ENCODE measurements at regions not wholly inside any gene's neighbourhood (a gene's known extent, or its start where the extent isn't known, plus 50 kb on each side); places are given as distances from the start of the nearest gene placed in this dataset.
"Not testable (repeated sequence)": the region's sequence is repeated elsewhere in the genome, so short reads cannot be mapped to it uniquely, and the experiment has no call there.

- SMC1A ChIA-PET (ENCODE audit: uncharacterized antibody, unreplicated experiment): no interaction called here
Measured at GRCh38 chr1:76730027-76730426, 137.3 kb upstream of the ST6GALNAC5 start.

DNA sequence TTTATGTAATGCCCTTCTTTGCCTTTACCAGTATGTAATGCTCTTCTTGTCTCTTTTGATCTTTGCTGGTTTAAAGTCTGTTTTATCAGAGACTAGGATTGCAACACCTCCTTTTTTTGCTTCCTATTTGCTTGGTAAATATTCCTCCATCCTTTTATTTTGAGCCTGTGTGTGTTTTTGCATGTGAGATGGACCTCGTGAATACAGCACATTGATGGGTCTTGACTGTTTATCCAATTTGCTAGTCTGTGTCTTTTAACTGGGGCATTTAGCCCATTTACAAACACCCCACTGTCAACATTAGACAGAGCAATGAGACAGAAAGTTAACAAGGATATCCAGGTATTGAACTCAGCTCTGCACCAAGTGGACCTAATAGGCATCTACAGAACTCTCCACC lies 128.9 kb upstream of the ST6GALNAC5 start:
- H3K36me3 ChIP-seq (ENCODE audit: control insufficient read depth in 2 of 2, insufficient read depth in 2 of 2, low read length in 1 of 2); H3K27ac ChIP-seq (ENCODE audit: control insufficient read depth, insufficient read depth); H3K27me3 ChIP-seq (replicated peaks in 1 of 2; ENCODE audit: control insufficient read depth in 2 of 2, insufficient read depth in 2 of 2, low read length in 1 of 2); H3K4me3 ChIP-seq; H3K4me2 ChIP-seq (ENCODE audit: control insufficient read depth, insufficient read depth); intact Hi-C loops (cut with micrococcal nuclease; ENCODE audit: unreplicated experiment); BruUV-seq (replicated peaks); DNase-seq (ENCODE audit: low read depth, low spot score); in situ Hi-C loops (cut with MboI); ATAC-seq; H3K9ac ChIP-seq (ENCODE audit: control insufficient read depth, insufficient read depth, low read length); FAIRE-seq; H4K20me1 ChIP-seq (ENCODE audit: control insufficient read depth, insufficient read depth); H3K9me3 ChIP-seq (replicated peaks; ENCODE audit: control insufficient read depth, insufficient read depth, low read length); H3K79me2 ChIP-seq (ENCODE audit: control insufficient read depth, insufficient read depth, low read length); H2AFZ ChIP-seq (ENCODE audit: control insufficient read depth, low read depth, low read length); CTCF ChIA-PET; POLR2A ChIA-PET; H3K4me1 ChIP-seq (ENCODE audit: control insufficient read depth, insufficient read depth, low read length); RAD21 ChIA-PET (ENCODE audit: unreplicated experiment): not testable (repeated sequence)
- WGBS (ENCODE audit: insufficient coverage, insufficient replicate concordance, low lambda C conversion rate, missing lambda C conversion rate): 0% methylated on average over 1 of the region's 1 CpG
- SMC1A ChIA-PET (ENCODE audit: uncharacterized antibody, unreplicated experiment): interaction anchor here (1.2 to 1.7 kb wide), 2 partner anchors 11 to 15 kb away, joined by 3 to 4 read pairs; no protein-coding TSS in a partner anchor

More at GRCh38 chr1:76730027-76730426, 137.3 kb upstream of the ST6GALNAC5 start:
- ChIA-PET RAD21 (ENCODE audit: unreplicated experiment) (no interaction called here), CTCF (interaction anchor here (1.0 kb wide), 1 partner anchor 575 kb away, joined by 3 read pairs; no protein-coding TSS in a partner anchor), POLR2A (no interaction called here)
- H3K27me3 ChIP-seq (replicated peaks in 1 of 2; ENCODE audit: control insufficient read depth in 2 of 2, insufficient read depth in 2 of 2, low read length in 1 of 2): no peaks in the 10 kb centered on the region; a peak in 2 of 4 replicates
- BruUV-seq (replicated peaks): no TSS peak
- H3K9me3 ChIP-seq (replicated peaks; ENCODE audit: control insufficient read depth, insufficient read depth, low read length): no peaks in the 10 kb centered on the region
- ATAC-seq (no peak), FAIRE-seq (peak; percentile 13), DNase-seq (ENCODE audit: low read depth, low spot score) (no peak)
- H3K4me2 ChIP-seq (ENCODE audit: control insufficient read depth, insufficient read depth): no peak overlapping the region
- in situ Hi-C loops (cut with MboI) (no loop called here), intact Hi-C loops (cut with micrococcal nuclease; ENCODE audit: unreplicated experiment) (no loop called here)
- 0% methylated on average over 2 of the region's 2 CpGs for WGBS (ENCODE audit: insufficient coverage, insufficient replicate concordance, low lambda C conversion rate, missing lambda C conversion rate)
- TF ChIP-seq HDGF (IDR thresholded peaks at IDR 0.05) (no peak), NFYA (IDR thresholded peaks at IDR 0.05; ENCODE audit: borderline replicate concordance, low read depth, low read length) (no peak), POLR2A (IDR thresholded peaks at IDR 0.05; ENCODE audit: low read depth, low read length) (no peak), ZNF274 (IDR thresholded peaks at IDR 0.05; ENCODE audit: insufficient read depth, insufficient read length) (no peak)
- TF ChIP-seq, protein P1, sequence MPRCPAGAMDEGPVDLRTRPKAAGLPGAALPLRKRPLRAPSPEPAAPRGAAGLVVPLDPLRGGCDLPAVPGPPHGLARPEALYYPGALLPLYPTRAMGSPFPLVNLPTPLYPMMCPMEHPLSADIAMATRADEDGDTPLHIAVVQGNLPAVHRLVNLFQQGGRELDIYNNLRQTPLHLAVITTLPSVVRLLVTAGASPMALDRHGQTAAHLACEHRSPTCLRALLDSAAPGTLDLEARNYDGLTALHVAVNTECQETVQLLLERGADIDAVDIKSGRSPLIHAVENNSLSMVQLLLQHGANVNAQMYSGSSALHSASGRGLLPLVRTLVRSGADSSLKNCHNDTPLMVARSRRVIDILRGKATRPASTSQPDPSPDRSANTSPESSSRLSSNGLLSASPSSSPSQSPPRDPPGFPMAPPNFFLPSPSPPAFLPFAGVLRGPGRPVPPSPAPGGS (IDR thresholded peaks at IDR 0.05; ENCODE audit: borderline replicate concordance, insufficient read depth, low read depth, low read length, poor library complexity, severe bottlenecking): no peak
- TF ChIP-seq, protein P2, sequence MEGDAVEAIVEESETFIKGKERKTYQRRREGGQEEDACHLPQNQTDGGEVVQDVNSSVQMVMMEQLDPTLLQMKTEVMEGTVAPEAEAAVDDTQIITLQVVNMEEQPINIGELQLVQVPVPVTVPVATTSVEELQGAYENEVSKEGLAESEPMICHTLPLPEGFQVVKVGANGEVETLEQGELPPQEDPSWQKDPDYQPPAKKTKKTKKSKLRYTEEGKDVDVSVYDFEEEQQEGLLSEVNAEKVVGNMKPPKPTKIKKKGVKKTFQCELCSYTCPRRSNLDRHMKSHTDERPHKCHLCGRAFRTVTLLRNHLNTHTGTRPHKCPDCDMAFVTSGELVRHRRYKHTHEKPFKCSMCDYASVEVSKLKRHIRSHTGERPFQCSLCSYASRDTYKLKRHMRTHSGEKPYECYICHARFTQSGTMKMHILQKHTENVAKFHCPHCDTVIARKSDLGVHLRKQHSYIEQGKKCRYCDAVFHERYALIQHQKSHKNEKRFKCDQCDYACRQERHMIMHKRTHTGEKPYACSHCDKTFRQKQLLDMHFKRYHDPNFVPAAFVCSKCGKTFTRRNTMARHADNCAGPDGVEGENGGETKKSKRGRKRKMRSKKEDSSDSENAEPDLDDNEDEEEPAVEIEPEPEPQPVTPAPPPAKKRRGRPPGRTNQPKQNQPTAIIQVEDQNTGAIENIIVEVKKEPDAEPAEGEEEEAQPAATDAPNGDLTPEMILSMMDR (IDR thresholded peaks at IDR 0.05 in 2 of 3, conservative IDR thresholded peaks at IDR 0.05 in 1 of 3; ENCODE audit: control insufficient read depth in 2 of 3, extremely low read depth in 1 of 3, insufficient read depth in 1 of 3, low read depth in 3 of 3, low read length in 3 of 3): no peak
- TF ChIP-seq, protein P3, sequence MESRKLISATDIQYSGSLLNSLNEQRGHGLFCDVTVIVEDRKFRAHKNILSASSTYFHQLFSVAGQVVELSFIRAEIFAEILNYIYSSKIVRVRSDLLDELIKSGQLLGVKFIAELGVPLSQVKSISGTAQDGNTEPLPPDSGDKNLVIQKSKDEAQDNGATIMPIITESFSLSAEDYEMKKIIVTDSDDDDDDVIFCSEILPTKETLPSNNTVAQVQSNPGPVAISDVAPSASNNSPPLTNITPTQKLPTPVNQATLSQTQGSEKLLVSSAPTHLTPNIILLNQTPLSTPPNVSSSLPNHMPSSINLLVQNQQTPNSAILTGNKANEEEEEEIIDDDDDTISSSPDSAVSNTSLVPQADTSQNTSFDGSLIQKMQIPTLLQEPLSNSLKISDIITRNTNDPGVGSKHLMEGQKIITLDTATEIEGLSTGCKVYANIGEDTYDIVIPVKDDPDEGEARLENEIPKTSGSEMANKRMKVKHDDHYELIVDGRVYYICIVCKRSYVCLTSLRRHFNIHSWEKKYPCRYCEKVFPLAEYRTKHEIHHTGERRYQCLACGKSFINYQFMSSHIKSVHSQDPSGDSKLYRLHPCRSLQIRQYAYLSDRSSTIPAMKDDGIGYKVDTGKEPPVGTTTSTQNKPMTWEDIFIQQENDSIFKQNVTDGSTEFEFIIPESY (IDR thresholded peaks at IDR 0.05): no peak
- TF ChIP-seq, protein P4, sequence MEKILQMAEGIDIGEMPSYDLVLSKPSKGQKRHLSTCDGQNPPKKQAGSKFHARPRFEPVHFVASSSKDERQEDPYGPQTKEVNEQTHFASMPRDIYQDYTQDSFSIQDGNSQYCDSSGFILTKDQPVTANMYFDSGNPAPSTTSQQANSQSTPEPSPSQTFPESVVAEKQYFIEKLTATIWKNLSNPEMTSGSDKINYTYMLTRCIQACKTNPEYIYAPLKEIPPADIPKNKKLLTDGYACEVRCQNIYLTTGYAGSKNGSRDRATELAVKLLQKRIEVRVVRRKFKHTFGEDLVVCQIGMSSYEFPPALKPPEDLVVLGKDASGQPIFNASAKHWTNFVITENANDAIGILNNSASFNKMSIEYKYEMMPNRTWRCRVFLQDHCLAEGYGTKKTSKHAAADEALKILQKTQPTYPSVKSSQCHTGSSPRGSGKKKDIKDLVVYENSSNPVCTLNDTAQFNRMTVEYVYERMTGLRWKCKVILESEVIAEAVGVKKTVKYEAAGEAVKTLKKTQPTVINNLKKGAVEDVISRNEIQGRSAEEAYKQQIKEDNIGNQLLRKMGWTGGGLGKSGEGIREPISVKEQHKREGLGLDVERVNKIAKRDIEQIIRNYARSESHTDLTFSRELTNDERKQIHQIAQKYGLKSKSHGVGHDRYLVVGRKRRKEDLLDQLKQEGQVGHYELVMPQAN (conservative IDR thresholded peaks at IDR 0.05): no peak
- H3K27ac ChIP-seq (ENCODE audit: control insufficient read depth, insufficient read depth): no peak overlapping the region
- no peaks in the 10 kb centered on the region for H3K4me1 ChIP-seq (ENCODE audit: control insufficient read depth, insufficient read depth, low read length)
- no peak overlapping the region for H3K9ac ChIP-seq (ENCODE audit: control insufficient read depth, insufficient read depth, low read length)
- no peak overlapping the region for H2AFZ ChIP-seq (ENCODE audit: control insufficient read depth, low read depth, low read length)
- H3K4me3 ChIP-seq: no peak overlapping the region
- no peaks in the 10 kb centered on the region for H3K36me3 ChIP-seq (ENCODE audit: control insufficient read depth in 2 of 2, insufficient read depth in 2 of 2, low read length in 1 of 2)
- H3K79me2 ChIP-seq (ENCODE audit: control insufficient read depth, insufficient read depth, low read length): no peaks in the 10 kb centered on the region
- H4K20me1 ChIP-seq (ENCODE audit: control insufficient read depth, insufficient read depth): no peaks in the 10 kb centered on the region

All from GM12878 (cell line).